ENCODE measurements at regions not wholly inside any gene's neighbourhood (a gene's known extent, or its start where the extent isn't known, plus 50 kb on each side); places are given as distances from the start of the nearest gene placed in this dataset.

- no peaks in the 10 kb centered on the region for H3K27me3 ChIP-seq (ENCODE audit: control insufficient read depth, insufficient read depth, low read length)
- H3K23ac ChIP-seq (ENCODE audit: low read depth, low read length), result no peak overlapping the region
- no peak overlapping the region for H3K27ac ChIP-seq (ENCODE audit: insufficient read depth, low read length)
- BruUV-seq (replicated peaks), result no TSS peak
- POLR2A ChIA-PET (ENCODE audit: unreplicated experiment), result no interaction called here
- DNase-seq (peak; percentile 68), ATAC-seq (ENCODE audit: low read depth) (peak; percentile 25)
- H3K9ac ChIP-seq (ENCODE audit: low read depth, low read length), result no peak overlapping the region
- dilution Hi-C loops (cut with HindIII; ENCODE audit: low sequenced_read_pairs, unreplicated experiment) (no loop called here), in situ Hi-C loops (cut with MboI; ENCODE audit: low sequenced_read_pairs) (loop anchor here (10.0 to 25.0 kb wide), 3 partner anchors 230 to 387 kb away; partner anchors contain the start of gene JADE1), intact Hi-C loops (cut with micrococcal nuclease) (loop anchor here (2.0 to 5.0 kb wide), 7 partner anchors 57 to 288 kb away; partner anchors contain the start of gene PGRMC2)
- H3K4me2 ChIP-seq (ENCODE audit: low read depth, low read length), result no peak overlapping the region
- peak overlapping the region; percentile 45; the same call in 1 of the 2 replicates for H4K91ac ChIP-seq (ENCODE audit: insufficient read depth, low read depth, low read length)
- peaks cover 22% of the 10 kb centered on the region for H3K4me1 ChIP-seq (ENCODE audit: control insufficient read depth, insufficient read depth, low read length)
- WGBS, 2 experiments (ENCODE audit: extremely low coverage in 2 of 2, insufficient read length in 1 of 2), result no CpG with 5 or more reads among the region's 3 CpGs
- no peak overlapping the region for H2AK9ac ChIP-seq (replicated peaks; ENCODE audit: low read depth, low read length, poor library complexity)
- H3K79me1 ChIP-seq (ENCODE audit: low read depth in 1 of 2, low read length in 2 of 2), result peaks cover 0 to 6% of the 10 kb centered on the region in 2 experiments; a peak in 1 of 4 replicates
- peak overlapping the region; percentile 72 for H2BK20ac ChIP-seq (ENCODE audit: low read depth, low read length)
- no peak overlapping the region for H3K56ac ChIP-seq (ENCODE audit: extremely low read depth, insufficient read depth, low read length)
- H3K4ac ChIP-seq (ENCODE audit: low read depth, low read length), result no peak overlapping the region; the same call in 1 of the 2 replicates
- H4K8ac ChIP-seq (ENCODE audit: low read depth in 2 of 2, low read length in 2 of 2), result 0 out of 4 replicates have a peak overlapping the region, but pooled peaks of 1 of the 2 experiments have one; percentile 9
- no peaks in the 10 kb centered on the region for H3K36me3 ChIP-seq (ENCODE audit: control insufficient read depth, insufficient read depth, low read length)
- H4K5ac ChIP-seq (ENCODE audit: low read depth, low read length), result no peak overlapping the region
- TF ChIP-seq RAD21 (IDR thresholded peaks at IDR 0.05; ENCODE audit: low read length) (peak; percentile 55), POLR2A (IDR thresholded peaks at IDR 0.05; ENCODE audit: low read depth, low read length) (no peak), MAZ (IDR thresholded peaks at IDR 0.05; ENCODE audit: borderline replicate concordance, low read depth, low read length) (no peak), ELK1 (IDR thresholded peaks at IDR 0.05; ENCODE audit: borderline replicate concordance, low read depth, low read length) (no peak), RCOR1 (IDR thresholded peaks at IDR 0.05; ENCODE audit: insufficient replicate concordance, low read length) (no peak), FOS (IDR thresholded peaks at IDR 0.05; ENCODE audit: low read depth, low read length) (no peak), CEBPB (IDR thresholded peaks at IDR 0.05; ENCODE audit: low read depth, low read length) (no peak), NFE2L2 (IDR thresholded peaks at IDR 0.05; ENCODE audit: low read depth, low read length) (no peak), CTCF (conservative IDR thresholded peaks at IDR 0.05; ENCODE audit: low read depth, low read length) (peak; percentile 58), RFX5 (IDR thresholded peaks at IDR 0.05; ENCODE audit: low read depth, low read length) (no peak), SMC3 (IDR thresholded peaks at IDR 0.05; ENCODE audit: low read depth, low read length) (peak; percentile 48)
- peak overlapping the region; percentile 64; the same call in 1 of the 3 replicates for H2BK15ac ChIP-seq (ENCODE audit: low read depth, low read length)
- peak overlapping the region; percentile 17; the same call in 1 of the 2 replicates for H2AK5ac ChIP-seq (ENCODE audit: low read depth, low read length)
- no peak overlapping the region for H3K4me3 ChIP-seq (ENCODE audit: insufficient read depth, low read depth, low read length)
- peak overlapping the region; percentile 12; the same call in 1 of the 2 replicates for H2BK120ac ChIP-seq (ENCODE audit: low read depth, low read length)
- peaks cover 4% of the 10 kb centered on the region for H3K9me1 ChIP-seq (ENCODE audit: insufficient read depth, low read length)
- H3K14ac ChIP-seq (replicated peaks; ENCODE audit: low read depth, low read length), result peak overlapping the region; percentile 3; the same call in 1 of the 2 replicates
- H3K18ac ChIP-seq (ENCODE audit: low read depth, low read length), result no peak overlapping the region
- H3K9me3 ChIP-seq (ENCODE audit: control insufficient read depth, insufficient read depth, low read length), result no peaks in the 10 kb centered on the region
- H2BK5ac ChIP-seq (ENCODE audit: low read depth, low read length, poor library complexity, severe bottlenecking), result no peak overlapping the region
- CTCF ChIA-PET, result interaction anchor here (0.5 to 2.0 kb wide), 10 partner anchors 10 to 415 kb away, joined by 3 to 6 read pairs (median 4); no protein-coding TSS in a partner anchor
- no peaks in the 10 kb centered on the region for H4K20me1 ChIP-seq (ENCODE audit: insufficient read depth, low read length)
- H2AFZ ChIP-seq (replicated peaks; ENCODE audit: low read length, poor library complexity), result peak overlapping the region; percentile 12
Observed at GRCh38 chr4:128574706-128575105, 234.8 kb upstream of the JADE1 start.

All from IMR-90 (cell line).